ENCODE measurements at regions not wholly inside any gene's neighbourhood (a gene's known extent, or its start where the extent isn't known, plus 50 kb on each side); places are given as distances from the start of the nearest gene placed in this dataset.

DNA sequence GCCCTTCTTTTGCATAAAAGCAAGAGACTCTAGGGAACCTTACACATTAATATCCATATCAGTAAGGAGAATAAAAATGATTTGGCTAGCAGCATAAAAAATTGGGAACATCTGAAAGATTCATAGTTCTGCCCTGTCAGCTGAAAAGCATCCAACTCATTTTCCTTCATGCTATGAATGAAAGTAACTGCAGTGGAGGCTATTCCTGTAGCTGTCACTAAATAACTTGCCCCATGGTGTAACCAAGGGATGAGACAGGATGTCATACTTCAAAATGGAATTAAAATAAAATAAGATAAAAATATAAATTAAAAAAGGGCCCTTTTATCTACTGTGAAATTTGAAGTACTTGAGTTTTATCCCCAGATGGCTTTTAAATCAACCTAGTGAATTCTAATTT, 878.8 kb downstream of the C4orf33 start:
- TF ChIP-seq, protein P1, sequence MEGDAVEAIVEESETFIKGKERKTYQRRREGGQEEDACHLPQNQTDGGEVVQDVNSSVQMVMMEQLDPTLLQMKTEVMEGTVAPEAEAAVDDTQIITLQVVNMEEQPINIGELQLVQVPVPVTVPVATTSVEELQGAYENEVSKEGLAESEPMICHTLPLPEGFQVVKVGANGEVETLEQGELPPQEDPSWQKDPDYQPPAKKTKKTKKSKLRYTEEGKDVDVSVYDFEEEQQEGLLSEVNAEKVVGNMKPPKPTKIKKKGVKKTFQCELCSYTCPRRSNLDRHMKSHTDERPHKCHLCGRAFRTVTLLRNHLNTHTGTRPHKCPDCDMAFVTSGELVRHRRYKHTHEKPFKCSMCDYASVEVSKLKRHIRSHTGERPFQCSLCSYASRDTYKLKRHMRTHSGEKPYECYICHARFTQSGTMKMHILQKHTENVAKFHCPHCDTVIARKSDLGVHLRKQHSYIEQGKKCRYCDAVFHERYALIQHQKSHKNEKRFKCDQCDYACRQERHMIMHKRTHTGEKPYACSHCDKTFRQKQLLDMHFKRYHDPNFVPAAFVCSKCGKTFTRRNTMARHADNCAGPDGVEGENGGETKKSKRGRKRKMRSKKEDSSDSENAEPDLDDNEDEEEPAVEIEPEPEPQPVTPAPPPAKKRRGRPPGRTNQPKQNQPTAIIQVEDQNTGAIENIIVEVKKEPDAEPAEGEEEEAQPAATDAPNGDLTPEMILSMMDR (IDR thresholded peaks at IDR 0.05; ENCODE audit: low read depth, low read length, missing input control): no peak
- TF ChIP-seq GABPA (IDR thresholded peaks at IDR 0.05 in 1 of 2, conservative IDR thresholded peaks at IDR 0.05 in 1 of 2) (no peak), RAD21 (IDR thresholded peaks at IDR 0.05) (no peak), YY1 (IDR thresholded peaks at IDR 0.05) (no peak)
- TF ChIP-seq, protein P2, sequence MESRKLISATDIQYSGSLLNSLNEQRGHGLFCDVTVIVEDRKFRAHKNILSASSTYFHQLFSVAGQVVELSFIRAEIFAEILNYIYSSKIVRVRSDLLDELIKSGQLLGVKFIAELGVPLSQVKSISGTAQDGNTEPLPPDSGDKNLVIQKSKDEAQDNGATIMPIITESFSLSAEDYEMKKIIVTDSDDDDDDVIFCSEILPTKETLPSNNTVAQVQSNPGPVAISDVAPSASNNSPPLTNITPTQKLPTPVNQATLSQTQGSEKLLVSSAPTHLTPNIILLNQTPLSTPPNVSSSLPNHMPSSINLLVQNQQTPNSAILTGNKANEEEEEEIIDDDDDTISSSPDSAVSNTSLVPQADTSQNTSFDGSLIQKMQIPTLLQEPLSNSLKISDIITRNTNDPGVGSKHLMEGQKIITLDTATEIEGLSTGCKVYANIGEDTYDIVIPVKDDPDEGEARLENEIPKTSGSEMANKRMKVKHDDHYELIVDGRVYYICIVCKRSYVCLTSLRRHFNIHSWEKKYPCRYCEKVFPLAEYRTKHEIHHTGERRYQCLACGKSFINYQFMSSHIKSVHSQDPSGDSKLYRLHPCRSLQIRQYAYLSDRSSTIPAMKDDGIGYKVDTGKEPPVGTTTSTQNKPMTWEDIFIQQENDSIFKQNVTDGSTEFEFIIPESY (IDR thresholded peaks at IDR 0.05): no peak
- TF ChIP-seq, protein P3, sequence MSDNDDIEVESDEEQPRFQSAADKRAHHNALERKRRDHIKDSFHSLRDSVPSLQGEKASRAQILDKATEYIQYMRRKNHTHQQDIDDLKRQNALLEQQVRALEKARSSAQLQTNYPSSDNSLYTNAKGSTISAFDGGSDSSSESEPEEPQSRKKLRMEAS (IDR thresholded peaks at IDR 0.05): no peak
